HG03045 (cell line): ENCODE measurements at regions not wholly inside any gene's neighbourhood (a gene's known extent, or its start where the extent isn't known, plus 50 kb on each side); places are given as distances from the start of the nearest gene placed in this dataset.

Source experiments
- ATAC-seq: cut with Tn5 transposase; IDR thresholded peaks from one replicate; pipeline ENCODE4 v1.9.1; 2021; ENCODE audit warnings: mild to moderate bottlenecking, moderate library complexity; ENCODE audit not compliant: unreplicated experiment

GRCh38 chr9:89825669-89826068 is 220.9 kb downstream of the GADD45G start:
- no peak for ATAC-seq

- no peak for ATAC-seq
These were observed 221.4 kb downstream of the GADD45G start for GRCh38 chr9:89826186-89826585.

- ATAC-seq: no peak
These were observed 224.5 kb downstream of the GADD45G start for GRCh38 chr9:89829346-89829745.

- ATAC-seq: no peak
These were observed 230.9 kb downstream of the GADD45G start for GRCh38 chr9:89835666-89836065.

- no peak for ATAC-seq
These were observed 232.5 kb downstream of the GADD45G start for GRCh38 chr9:89837162-89837933.

- no peak for ATAC-seq
These were observed 233.1 kb downstream of the GADD45G start for GRCh38 chr9:89837934-89838310.

- no peak for ATAC-seq
These were observed 233.8 kb downstream of the GADD45G start for GRCh38 chr9:89838621-89839020.

GRCh38 chr9:89839449-89839848 is 234.6 kb downstream of the GADD45G start:
- ATAC-seq: no peak

- no peak for ATAC-seq
These were observed 235.1 kb downstream of the GADD45G start for GRCh38 chr9:89839952-89840351.

GRCh38 chr9:89841456-89841855 is 236.6 kb downstream of the GADD45G start:
- no peak for ATAC-seq

GRCh38 chr9:89842267-89842768 is 237.5 kb downstream of the GADD45G start:
- no peak for ATAC-seq

- no peak for ATAC-seq
These were observed 238.3 kb downstream of the GADD45G start for GRCh38 chr9:89843074-89843473.

GRCh38 chr9:89843591-89843990 is 238.8 kb downstream of the GADD45G start:
- ATAC-seq: no peak

- ATAC-seq: no peak
These were observed 239.3 kb downstream of the GADD45G start for GRCh38 chr9:89844075-89844474.

GRCh38 chr9:89844535-89844934 is 239.7 kb downstream of the GADD45G start:
- no peak for ATAC-seq

- ATAC-seq: no peak
These were observed 240.5 kb downstream of the GADD45G start for GRCh38 chr9:89845321-89845720.

- no peak for ATAC-seq
These were observed 241.1 kb downstream of the GADD45G start for GRCh38 chr9:89845862-89846261.

- ATAC-seq: no peak
These were observed 243.5 kb downstream of the GADD45G start for GRCh38 chr9:89848060-89849040.

GRCh38 chr9:89849096-89849495 is 244.3 kb downstream of the GADD45G start:
- no peak for ATAC-seq

- ATAC-seq: no peak
These were observed 245.3 kb downstream of the GADD45G start for GRCh38 chr9:89850153-89850552.

- no peak for ATAC-seq
These were observed 246.0 kb downstream of the GADD45G start for GRCh38 chr9:89850631-89851325.
